KBM-7 (cell line): ENCODE measurements at regions not wholly inside any gene's neighbourhood (a gene's known extent, or its start where the extent isn't known, plus 50 kb on each side); places are given as distances from the start of the nearest gene placed in this dataset.

Experiments used
- DNase-seq: peaks from one replicate; pipeline ENCODE4 v3.0.0-alpha.2; 2015
- in situ Hi-C: fragments of 300-500 bp; cut with MboI; formaldehyde crosslinking; loops from 2 replicates; pipeline ENCODE4 v1.14.3; 2020; ENCODE audit warnings: low sequenced_read_pairs, low pct_unique_long_range_greater_than_20kb, mixed read lengths

DNA sequence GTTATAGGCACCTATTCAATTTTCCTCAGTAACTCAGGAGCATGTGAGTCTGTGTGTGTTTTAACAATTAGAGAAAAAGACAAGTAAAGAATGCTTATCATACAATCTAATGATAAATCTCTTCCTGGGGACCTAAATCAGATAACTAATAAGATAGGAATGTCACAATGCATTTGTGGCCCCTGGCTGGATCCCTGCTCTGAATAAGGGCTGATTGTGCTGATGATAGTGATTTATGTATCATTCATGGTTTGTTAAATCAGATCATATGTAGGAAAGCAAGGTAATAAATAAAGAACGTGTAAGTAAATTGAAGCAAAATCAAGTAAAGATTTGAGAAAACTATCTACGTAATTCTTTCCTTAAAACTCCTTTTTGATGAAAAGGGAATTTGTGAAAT, 145.9 kb downstream of the C7orf25 start:
- in situ Hi-C loops, result no loop called here

DNA sequence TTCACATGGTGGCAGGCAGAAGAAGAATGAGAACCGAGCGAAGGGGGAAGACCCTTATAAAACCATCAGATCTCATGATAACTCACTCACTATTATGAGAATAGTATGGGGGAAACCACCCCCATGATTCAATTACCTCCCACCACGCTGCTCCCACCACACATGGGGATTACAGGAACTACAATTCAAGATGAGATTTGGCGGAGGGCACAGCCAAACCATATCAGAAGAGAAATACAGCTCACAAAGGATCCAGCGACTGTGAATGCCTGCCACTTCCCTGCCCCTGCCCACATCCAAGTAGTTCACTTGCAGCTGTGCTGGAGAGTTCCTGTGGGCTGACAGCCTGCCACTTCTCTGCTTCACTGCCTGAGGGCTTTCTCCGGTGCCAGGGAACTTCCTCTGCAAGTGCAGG, 148.7 kb downstream of the C7orf25 start:
- DNase-seq, result no peak
- in situ Hi-C loops, result no loop called here

More for the DNA sequence above, 145.9 kb downstream of the C7orf25 start:
- DNase-seq, result no peak

DNA sequence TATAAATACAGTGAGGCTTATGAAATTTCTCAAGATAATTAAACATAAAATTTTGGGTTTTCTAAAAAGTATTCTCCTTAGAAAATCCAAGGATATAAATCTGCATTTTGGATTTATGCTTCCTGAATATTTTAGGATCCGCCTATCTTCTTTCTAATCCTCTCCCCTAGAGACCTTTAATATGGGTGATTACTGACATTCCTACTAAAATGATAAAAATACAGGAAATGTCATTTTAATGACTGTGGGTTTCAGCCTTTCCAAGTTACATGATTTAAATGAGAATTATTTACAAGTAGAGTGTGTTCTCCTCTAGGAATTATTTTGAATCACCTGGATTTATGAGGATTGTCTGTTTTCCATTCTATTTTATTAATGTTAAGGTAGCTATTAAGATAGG, 150.4 kb downstream of the C7orf25 start:
- in situ Hi-C loops, result no loop called here
- DNase-seq, result no peak

GRCh38 chr7:42758124-42758523, 153.7 kb downstream of the C7orf25 start:
- in situ Hi-C loops, result no loop called here
- DNase-seq, result no peak

- no peak for DNase-seq
- in situ Hi-C loops, result no loop called here
Measured at GRCh38 chr7:42756841-42757240, 155.0 kb downstream of the C7orf25 start.

DNA sequence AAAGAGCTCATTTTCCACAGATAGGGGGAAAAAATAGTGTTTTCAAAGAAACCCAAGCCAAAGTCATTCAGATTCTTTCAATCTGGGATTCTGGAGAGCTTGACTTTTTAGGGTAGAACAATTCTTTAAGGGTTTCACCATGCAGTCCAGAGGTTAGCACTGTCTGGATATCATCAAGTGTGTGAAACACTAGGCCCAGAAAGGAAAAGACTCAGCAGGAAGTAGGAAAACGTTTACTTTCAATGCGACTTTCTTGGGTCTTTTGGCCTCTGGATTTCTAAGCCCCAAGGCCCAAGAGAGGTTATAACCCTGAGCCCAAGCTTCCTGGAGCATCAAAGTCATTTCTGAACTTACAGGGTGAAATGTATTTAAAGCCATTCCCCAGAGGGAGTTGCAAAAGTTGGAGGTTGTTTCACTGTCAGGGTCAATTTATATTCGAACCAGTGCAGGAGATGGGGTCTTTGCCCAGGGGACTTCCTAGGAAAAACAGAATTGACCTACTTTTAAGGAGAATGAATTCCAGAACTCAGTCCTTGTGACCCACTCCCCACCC, 158.0 kb downstream of the C7orf25 start:
- in situ Hi-C loops, result no loop called here
- no peak for DNase-seq

GRCh38 chr7:42753367-42753766, 158.5 kb downstream of the C7orf25 start:
- in situ Hi-C loops, result no loop called here
- no peak for DNase-seq

DNA sequence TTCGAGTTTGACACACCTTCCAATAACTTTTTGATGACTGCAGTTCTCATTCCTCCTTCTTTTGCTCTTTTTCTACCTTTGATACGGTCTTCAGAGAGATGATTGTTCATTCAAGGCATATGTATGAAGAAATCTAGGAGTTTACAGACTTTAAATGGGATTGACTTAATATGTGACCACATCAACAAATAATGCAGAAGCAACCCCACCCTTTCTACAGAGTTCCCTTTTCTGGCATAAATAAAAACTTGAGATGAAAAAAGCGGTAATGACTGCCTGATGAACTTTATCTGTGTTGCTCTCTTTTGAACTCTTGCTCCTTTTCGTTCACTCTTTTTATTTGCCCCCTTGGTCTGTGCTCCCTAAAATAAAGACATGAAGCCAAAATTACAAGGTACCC, 161.7 kb downstream of the C7orf25 start:
- DNase-seq, result no peak
- in situ Hi-C loops, result no loop called here

DNA sequence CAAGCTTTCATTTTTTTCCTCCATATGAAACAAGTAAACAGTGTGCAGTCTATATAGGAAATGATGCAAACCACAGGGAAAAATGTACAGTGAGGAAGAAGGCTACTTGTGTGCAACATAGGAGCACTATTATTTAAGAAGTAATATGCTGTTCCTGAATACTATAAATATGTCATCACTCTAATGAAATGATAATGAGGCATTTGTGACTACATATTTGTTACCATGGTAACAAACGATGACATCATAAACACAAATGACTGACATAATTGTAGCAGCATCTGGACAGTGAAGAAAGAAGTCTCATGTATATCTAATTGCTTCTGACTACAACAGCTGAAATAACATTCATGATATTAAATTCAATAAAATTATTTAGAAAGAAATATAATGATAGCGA, 164.8 kb downstream of the C7orf25 start:
- no peak for DNase-seq
- in situ Hi-C loops, result no loop called here

DNA sequence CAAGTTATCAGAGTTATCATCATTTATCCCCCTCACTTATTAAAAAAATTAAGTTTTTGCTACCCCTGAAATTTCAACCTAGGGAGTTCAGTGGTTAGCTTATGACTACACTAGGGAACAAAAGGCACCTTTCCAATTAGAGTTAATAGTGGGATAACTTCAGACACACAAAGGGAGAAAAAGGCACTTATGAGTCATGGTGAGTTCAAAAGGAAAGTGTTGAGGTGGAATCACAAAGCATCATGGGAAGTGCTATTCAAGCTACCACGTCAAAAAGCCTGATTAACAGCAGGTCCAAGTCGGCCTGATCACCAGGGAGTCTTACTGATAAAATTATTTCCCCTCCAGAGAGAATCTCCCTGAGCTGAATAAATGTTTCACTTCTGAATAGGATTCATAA, 165.7 kb downstream of the C7orf25 start:
- no peak for DNase-seq
- in situ Hi-C loops, result no loop called here

DNA sequence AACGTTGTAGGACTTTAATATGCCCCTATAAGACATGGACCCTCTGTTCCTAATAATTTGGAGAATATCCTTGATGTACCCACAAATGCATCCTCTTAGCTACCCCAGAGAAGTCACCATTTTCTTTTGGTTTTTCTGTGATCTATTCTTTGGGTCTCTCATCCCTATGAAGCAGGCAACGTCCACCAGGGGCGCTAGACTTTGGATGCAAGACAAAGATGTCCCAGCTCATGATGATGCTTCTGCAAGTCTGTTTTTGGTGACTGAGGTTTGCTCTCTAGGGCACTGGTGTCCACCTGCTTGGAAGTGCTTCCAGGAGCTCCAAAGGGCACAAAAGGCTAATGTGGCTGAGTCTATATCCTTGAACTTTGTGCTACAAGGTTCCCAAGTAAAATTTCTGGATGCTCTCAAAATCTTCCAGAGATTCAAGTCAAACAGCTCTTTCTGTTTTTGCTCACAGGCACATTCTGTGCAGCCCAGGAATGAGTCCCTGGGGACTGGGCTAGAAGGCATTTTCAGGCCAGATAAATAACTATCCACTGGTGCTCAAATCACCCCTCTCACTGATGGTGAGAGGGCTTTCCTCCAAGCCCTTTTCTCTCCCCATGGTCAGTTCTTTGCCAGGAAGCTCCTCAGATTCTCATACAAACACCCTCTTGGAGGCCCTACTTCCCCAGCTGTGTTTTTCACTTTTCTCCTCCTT, 166.4 kb downstream of the C7orf25 start:
- in situ Hi-C loops, result no loop called here
- peak; percentile 23 for DNase-seq

GRCh38 chr7:42744746-42745145, 167.1 kb downstream of the C7orf25 start:
- DNase-seq, result no peak
- in situ Hi-C loops, result no loop called here

- DNase-seq, result no peak
- in situ Hi-C loops, result no loop called here
Measured at GRCh38 chr7:42743077-42743858, 168.6 kb downstream of the C7orf25 start.

DNA sequence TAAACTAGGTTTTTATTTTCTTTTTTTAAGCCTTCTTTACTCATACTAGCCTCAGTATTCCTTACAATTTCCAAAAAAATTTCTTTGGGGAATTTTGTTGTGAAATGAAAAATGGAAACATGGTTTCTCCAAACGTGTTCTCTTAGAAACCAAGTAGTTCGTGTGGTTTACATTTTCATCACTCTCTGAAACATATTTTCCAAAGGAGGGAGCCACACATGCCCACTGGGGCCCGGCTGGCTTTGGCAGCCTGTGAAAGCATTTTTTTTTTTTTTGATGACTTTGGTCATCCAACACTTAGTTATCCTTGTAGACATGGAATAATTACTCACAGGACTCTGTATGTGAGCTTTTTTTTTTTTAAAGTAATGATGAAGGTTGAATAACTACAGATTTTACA, 169.6 kb downstream of the C7orf25 start:
- in situ Hi-C loops, result no loop called here
- DNase-seq, result no peak

DNA sequence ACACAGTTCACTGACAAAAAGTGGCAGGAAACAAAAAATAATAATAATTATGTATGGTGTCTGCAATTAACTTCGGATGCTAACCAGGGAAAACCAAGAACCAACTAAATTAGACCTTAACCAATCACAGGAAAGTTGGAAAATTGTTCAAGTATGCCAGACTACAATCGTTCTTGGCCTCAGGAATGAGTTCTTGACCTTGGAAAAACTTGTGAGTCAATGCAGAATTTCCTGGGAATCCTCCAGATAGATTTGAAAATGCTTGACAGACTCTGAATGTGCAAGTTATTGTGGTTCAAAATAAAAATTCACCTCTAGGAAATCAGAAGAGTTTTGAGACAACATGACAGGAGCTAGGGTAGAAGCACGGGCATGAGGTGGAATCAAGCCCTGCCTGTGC, 171.5 kb downstream of the C7orf25 start:
- DNase-seq, result no peak
- in situ Hi-C loops, result no loop called here

DNA sequence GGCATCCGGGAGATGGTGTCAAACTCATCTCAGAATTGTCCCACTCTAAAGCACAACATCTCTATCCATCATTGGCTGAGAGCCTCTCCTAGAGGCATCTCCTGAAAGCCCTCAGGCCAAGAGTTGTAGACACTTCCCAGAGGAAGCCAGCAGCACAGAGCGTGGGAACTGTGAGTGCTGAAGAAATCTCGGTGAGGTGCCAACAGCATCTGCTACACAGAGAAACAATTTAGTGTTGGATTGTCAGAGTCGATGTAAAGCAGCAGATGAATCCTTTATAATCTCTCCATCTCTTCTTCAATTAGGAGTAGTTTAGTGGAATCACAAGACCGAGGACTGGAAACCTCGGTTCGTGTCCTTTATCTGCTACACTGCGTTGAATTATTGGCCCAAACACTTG, 172.2 kb downstream of the C7orf25 start:
- DNase-seq, result no peak
- in situ Hi-C loops, result no loop called here

DNA sequence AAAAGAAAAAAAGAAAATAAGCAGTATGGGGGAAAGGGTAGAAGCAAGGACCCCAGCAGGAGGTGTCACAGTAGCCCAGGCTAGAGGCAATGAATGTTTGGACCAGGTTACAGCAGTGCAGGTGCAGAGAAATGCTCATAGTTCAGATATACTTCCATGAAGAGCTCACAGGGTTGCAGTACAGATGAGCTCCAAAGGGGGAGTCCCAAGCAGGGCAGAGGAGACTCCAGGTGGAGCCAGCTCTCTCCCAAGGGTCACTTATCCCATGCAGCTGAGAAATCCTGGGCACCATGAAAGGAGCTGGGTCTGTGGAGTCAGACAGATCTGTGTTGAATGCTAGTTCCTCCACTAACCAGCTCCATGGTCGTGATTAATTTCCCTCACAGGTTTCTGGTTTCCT, 174.9 kb downstream of the C7orf25 start:
- in situ Hi-C loops, result no loop called here
- no peak for DNase-seq

DNA sequence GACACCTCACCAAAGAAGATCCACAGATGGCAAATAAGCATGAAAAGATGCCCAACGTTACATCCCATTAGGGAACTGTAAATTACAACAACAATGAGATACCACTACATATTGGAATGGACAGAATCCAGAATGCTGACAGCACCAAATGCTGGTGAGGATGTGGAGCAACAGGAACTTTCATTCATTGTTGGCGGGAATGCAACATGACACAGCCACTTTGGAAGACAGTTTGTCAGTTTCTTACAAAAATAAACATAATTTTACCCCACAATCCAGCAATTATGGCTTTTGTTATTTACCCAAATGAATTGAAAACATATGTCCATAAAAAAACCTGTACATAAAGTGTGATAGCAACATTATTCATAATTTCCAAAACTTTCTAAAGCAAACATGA, 176.8 kb downstream of the C7orf25 start:
- in situ Hi-C loops, result no loop called here
- no peak for DNase-seq

GRCh38 chr7:42734568-42734967, 177.3 kb downstream of the C7orf25 start:
- in situ Hi-C loops, result no loop called here

GRCh38 chr7:42733040-42733439, 178.8 kb downstream of the C7orf25 start:
- in situ Hi-C loops, result no loop called here
- DNase-seq, result no peak

More at GRCh38 chr7:42734568-42734967, 177.3 kb downstream of the C7orf25 start:
- DNase-seq, result no peak
